GM19452 (cell line): ENCODE measurements at regions not wholly inside any gene's neighbourhood (a gene's known extent, or its start where the extent isn't known, plus 50 kb on each side); places are given as distances from the start of the nearest gene placed in this dataset.

ENCODE experiments used
- ATAC-seq: cut with Tn5 transposase; IDR thresholded peaks from one replicate; pipeline ENCODE4 v1.9.1; 2021; ENCODE audit not compliant: unreplicated experiment

- ATAC-seq, result no peak
Observed at GRCh38 chr2:20111311-20112131, 60.1 kb upstream of the LAPTM4A start.

GRCh38 chr2:20110876-20111275 is 59.4 kb upstream of the LAPTM4A start:
- ATAC-seq, result no peak

GRCh38 chr2:20110383-20110782 is 59.0 kb upstream of the LAPTM4A start:
- no peak for ATAC-seq

- ATAC-seq, result no peak
Observed at GRCh38 chr2:20108655-20109396, 57.4 kb upstream of the LAPTM4A start.

- ATAC-seq, result no peak
Observed at GRCh38 chr2:20107776-20108175, 56.3 kb upstream of the LAPTM4A start.

GRCh38 chr2:20107352-20107751 is 55.9 kb upstream of the LAPTM4A start:
- no peak for ATAC-seq

GRCh38 chr2:20106746-20107145 is 55.3 kb upstream of the LAPTM4A start:
- ATAC-seq, result no peak

GRCh38 chr2:20104900-20105545 is 53.6 kb upstream of the LAPTM4A start:
- ATAC-seq, result no peak

- ATAC-seq, result no peak
Observed at GRCh38 chr2:20103530-20103929, 52.1 kb upstream of the LAPTM4A start.
